ENCODE measurements at regions not wholly inside any gene's neighbourhood (a gene's known extent, or its start where the extent isn't known, plus 50 kb on each side); places are given as distances from the start of the nearest gene placed in this dataset.

GRCh38 chr2:56613254-56613653, 429.5 kb downstream of the CCDC85A start:
- no peak for DNase-seq (ENCODE audit: low read depth in 4 of 4, low spot score in 1 of 4)

DNA sequence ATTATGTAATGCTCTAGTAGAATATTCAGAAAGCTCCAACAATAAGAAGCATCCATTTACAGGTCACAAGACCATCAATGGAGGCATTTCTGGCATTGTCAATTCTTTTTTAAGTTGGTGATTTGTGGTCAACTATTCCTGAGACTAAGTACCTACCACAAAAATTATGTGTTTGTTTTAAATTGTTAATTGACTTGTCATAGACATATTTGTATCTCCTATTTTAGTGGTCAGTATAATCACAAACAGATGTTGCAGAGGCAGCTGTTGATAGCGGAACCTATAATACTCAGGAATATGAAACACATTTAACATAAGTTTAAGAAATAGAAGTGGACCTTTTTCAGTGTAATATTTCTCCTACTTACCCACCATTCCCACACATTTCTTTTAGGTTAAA, 430.1 kb downstream of the CCDC85A start:
- no peak for DNase-seq (ENCODE audit: low read depth in 4 of 4, low spot score in 1 of 4)

- no peak for DNase-seq (ENCODE audit: low read depth in 4 of 4, low spot score in 1 of 4)
Observed at GRCh38 chr2:56615760-56616159, 432.0 kb downstream of the CCDC85A start.

DNA sequence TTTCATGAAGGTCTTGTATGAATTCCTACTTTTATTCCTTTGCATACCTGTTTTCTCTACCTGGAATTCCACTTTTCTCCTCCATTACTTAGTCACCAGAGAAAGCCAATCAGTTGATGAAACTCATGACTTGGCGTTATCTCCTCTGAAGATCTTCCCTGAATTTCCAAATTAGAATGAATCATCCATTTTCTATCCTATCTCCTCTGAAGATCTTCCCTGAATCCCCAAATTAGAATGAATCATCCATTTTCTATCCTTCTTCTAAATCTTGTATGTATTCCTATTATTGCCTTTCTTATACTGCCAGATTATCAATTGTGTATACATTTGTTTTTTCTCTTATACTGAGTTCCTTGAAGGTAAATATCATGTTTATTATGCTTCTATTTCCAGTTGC, 440.4 kb downstream of the CCDC85A start:
- DNase-seq (ENCODE audit: low read depth in 4 of 4, low spot score in 1 of 4), result no peak

GRCh38 chr2:56626927-56627326, 443.1 kb downstream of the CCDC85A start:
- no peak for DNase-seq (ENCODE audit: low read depth in 4 of 4, low spot score in 1 of 4)

GRCh38 chr2:56630286-56630685, 446.5 kb downstream of the CCDC85A start:
- no peak for DNase-seq (ENCODE audit: low read depth in 4 of 4, low spot score in 1 of 4)

GRCh38 chr2:56647997-56648396, 464.2 kb downstream of the CCDC85A start:
- no peak for DNase-seq (ENCODE audit: low read depth in 4 of 4, low spot score in 1 of 4)

DNA sequence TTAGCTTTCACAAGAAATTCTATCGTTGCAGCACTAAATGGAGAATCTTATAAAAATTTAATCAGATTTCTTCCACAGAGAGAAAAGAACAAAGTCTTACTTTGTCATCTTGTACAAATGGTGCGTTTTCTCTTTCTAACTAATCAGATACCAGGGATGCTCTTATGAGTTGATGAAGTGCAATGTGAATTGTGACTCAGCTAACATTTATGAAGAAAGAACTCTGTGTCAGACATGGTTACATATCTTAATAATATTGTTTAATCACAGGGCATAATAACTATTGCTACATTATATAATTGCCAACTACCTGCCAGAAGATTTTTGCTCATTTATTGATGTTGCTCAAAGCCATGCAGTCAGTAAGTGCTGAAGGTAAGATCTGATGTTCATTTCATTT, 465.0 kb downstream of the CCDC85A start:
- DNase-seq (ENCODE audit: low read depth in 4 of 4, low spot score in 1 of 4), result no peak

- DNase-seq (ENCODE audit: low read depth in 4 of 4, low spot score in 1 of 4), result no peak
Observed at GRCh38 chr2:56654936-56655335, 471.1 kb downstream of the CCDC85A start.

GRCh38 chr2:56656826-56657225, 473.0 kb downstream of the CCDC85A start:
- no peak for DNase-seq (ENCODE audit: low read depth in 4 of 4, low spot score in 1 of 4)

GRCh38 chr2:56666777-56667176, 483.0 kb downstream of the CCDC85A start:
- no peak for DNase-seq (ENCODE audit: low read depth in 4 of 4, low spot score in 1 of 4)

DNA sequence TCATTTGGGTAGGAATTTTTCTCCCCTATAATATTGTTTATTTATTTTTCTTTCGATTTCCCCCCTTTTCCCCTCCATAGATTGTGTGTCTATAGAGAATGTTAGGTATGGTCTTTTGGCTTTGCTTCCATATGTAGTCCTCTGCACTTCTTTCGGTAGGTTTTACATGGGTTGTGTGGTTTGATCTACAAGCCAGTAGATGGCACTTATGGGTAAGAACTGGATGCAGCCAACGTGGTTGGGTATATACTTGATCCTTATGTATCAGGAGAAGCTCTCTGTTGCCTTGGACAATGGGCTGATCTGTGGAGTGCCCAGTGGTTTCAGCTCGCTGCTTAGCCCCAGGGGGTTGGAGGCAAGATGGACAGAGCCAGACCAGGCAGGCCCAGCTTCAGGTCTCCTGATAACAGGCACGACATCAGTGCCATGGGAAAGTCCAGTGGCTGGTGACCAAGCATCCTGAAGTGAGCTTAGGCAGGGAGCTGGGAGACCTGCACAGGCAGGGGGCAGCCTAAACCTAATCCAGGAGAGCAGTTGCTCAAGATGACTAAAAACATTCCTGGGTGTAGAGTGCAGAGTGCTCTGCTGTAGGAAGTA, 488.3 kb downstream of the CCDC85A start:
- no peak for DNase-seq (ENCODE audit: low read depth in 4 of 4, low spot score in 1 of 4)

DNA sequence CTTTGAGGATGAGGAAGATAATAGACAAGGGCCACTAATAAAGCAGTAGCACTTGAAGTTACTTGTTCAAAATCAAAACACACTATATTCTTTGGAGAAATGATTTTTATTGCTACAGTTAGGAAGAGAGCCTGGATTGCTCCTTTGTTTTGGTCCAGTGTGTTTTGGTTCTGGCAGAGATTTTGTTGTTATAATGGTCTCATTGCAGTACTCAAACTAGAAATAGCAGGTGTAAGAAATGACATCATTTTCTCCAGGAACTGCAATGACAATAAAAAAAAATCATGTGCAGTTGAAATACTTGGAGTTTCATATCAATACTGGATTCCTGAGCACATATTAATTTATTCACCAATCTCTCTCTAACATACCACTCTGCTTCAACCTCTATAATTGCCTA, 490.3 kb downstream of the CCDC85A start:
- no peak for DNase-seq (ENCODE audit: low read depth in 4 of 4, low spot score in 1 of 4)

- no peak for DNase-seq (ENCODE audit: low read depth in 4 of 4, low spot score in 1 of 4)
Observed at GRCh38 chr2:56676966-56677365, 493.2 kb downstream of the CCDC85A start.

GRCh38 chr2:56680971-56681631, 497.3 kb downstream of the CCDC85A start:
- DNase-seq (ENCODE audit: low read depth in 4 of 4, low spot score in 1 of 4), result no peak

GRCh38 chr2:56681659-56682396, 498.0 kb downstream of the CCDC85A start:
- DNase-seq (ENCODE audit: low read depth in 4 of 4, low spot score in 1 of 4), result no peak

DNA sequence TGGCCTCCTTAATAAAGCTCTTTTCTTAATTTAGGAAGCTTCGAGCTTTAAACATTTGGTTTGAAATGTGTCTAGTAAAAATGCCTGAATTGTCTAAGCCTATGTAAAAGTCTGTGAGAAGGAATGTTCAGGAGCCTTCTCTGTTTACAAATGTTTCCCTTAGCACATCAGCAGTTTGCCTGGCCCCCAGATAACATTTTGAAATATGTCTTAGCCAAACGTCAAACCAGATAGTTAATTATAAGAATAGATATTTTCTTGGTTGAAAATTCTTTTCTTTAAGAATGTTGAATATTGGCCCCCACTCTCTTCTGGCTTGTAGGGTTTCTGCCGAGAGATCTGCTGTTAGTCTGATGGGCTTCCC, 498.6 kb downstream of the CCDC85A start:
- DNase-seq (ENCODE audit: low read depth in 4 of 4, low spot score in 1 of 4), result no peak

GRCh38 chr2:56684327-56684726, 500.5 kb downstream of the CCDC85A start:
- DNase-seq (ENCODE audit: low read depth in 4 of 4, low spot score in 1 of 4), result no peak

GRCh38 chr2:56685205-56685604, 501.4 kb downstream of the CCDC85A start:
- DNase-seq (ENCODE audit: low read depth in 4 of 4, low spot score in 1 of 4), result no peak

GRCh38 chr2:56687169-56687568, 503.4 kb downstream of the CCDC85A start:
- no peak for DNase-seq (ENCODE audit: low read depth in 4 of 4, low spot score in 1 of 4)

- no peak for DNase-seq (ENCODE audit: low read depth in 4 of 4, low spot score in 1 of 4)
Observed at GRCh38 chr2:56688661-56689060, 504.9 kb downstream of the CCDC85A start.

- DNase-seq (ENCODE audit: low read depth in 4 of 4, low spot score in 1 of 4), result no peak
Observed at GRCh38 chr2:56693501-56693900, 509.7 kb downstream of the CCDC85A start.

- no peak for DNase-seq (ENCODE audit: low read depth in 4 of 4, low spot score in 1 of 4)
Observed at GRCh38 chr2:56703001-56703400, 519.2 kb downstream of the CCDC85A start.

Measured in stimulated activated CD4-positive, alpha-beta T cell treated with anti-CD3 and anti-CD28 coated beads, Interleukin-1b, Interleukin-23, amount 100 ng/mL, for 24 hours (primary cell).